SU-DHL-6 (cell line): ENCODE measurements at regions not wholly inside any gene's neighbourhood (a gene's known extent, or its start where the extent isn't known, plus 50 kb on each side); places are given as distances from the start of the nearest gene placed in this dataset.

Experiments used
- H2AFZ ChIP-seq: fragments of 200-600 bp; sonication (generic); 2 replicates; pipeline ENCODE4 v1.6.1; 2014; ENCODE audit warnings: low read depth, mild to moderate bottlenecking, moderate library complexity, mixed read lengths, antibody characterized with exemption, low read length; ENCODE audit not compliant: severe bottlenecking
- H3F3A ChIP-seq: fragments of 200-600 bp; shearing (Covaris generic); 2 replicates; pipeline ENCODE4 v1.6.0; 2016; ENCODE audit warnings: antibody characterized with exemption, mild to moderate bottlenecking; ENCODE audit not compliant: insufficient read depth
- H3K27ac ChIP-seq: fragments of 200-600 bp; sonication (generic); 2 replicates; pipeline ENCODE4 v1.5.1; 2016; ENCODE audit warnings: low read depth, mild to moderate bottlenecking, low read length, moderate library complexity, mixed read lengths
- H3K27me3 ChIP-seq: fragments of 200-600 bp; sonication (generic), shearing (Covaris generic); 2 replicates; pipeline ENCODE4 v1.6.0; 2014; ENCODE audit warnings: mild to moderate bottlenecking, low read length
- H3K36me3 ChIP-seq: fragments of 200-600 bp; sonication (generic); 2 replicates; pipeline ENCODE4 v1.6.1; 2014; ENCODE audit warnings: mild to moderate bottlenecking, low read length, mixed read lengths
- H3K4me2 ChIP-seq: fragments of 300-600, 200-600 bp; shearing (Covaris generic), sonication (generic); 2 replicates; pipeline ENCODE4 v1.6.0; 2014; ENCODE audit warnings: low read length, low read depth, mild to moderate bottlenecking; ENCODE audit not compliant: poor library complexity, severe bottlenecking
- H3K4me3 ChIP-seq: fragments of 200-600 bp; sonication (generic); 2 replicates; pipeline ENCODE4 v1.5.1; 2014; ENCODE audit warnings: antibody characterized with exemption, low read length, mild to moderate bottlenecking, mixed read lengths; ENCODE audit not compliant: insufficient read depth, poor library complexity, severe bottlenecking
- H3K79me2 ChIP-seq: fragments of 200-600 bp; sonication (generic); 2 replicates; pipeline ENCODE4 v1.6.1; 2014; ENCODE audit warnings: mild to moderate bottlenecking, low read length, moderate library complexity; ENCODE audit not compliant: insufficient read depth
- H3K9ac ChIP-seq: fragments of 200-600 bp; sonication (generic); 2 replicates; pipeline ENCODE4 v1.7.0; 2014; ENCODE audit warnings: mild to moderate bottlenecking, low read length
- H3K9me2 ChIP-seq: fragments of 200-600 bp; sonication (generic); replicated peaks from 2 replicates; pipeline ENCODE4 v1.6.1; 2014; ENCODE audit warnings: low read length; ENCODE audit not compliant: insufficient read depth
- H3K9me3 ChIP-seq: fragments of 200-600 bp; sonication (generic); 2 replicates; pipeline ENCODE4 v1.6.1; 2014; ENCODE audit warnings: low read length, mixed read lengths; ENCODE audit not compliant: insufficient read depth
- H4K20me1 ChIP-seq: fragments of 200-600 bp; sonication (generic); 2 replicates; pipeline ENCODE4 v1.6.1; 2014; ENCODE audit warnings: low read depth, mild to moderate bottlenecking, antibody characterized with exemption, low read length, moderate library complexity, mixed read lengths
- EZH2phosphoT487 ChIP-seq: fragments of 200-600 bp; sonication (generic), shearing (Covaris generic); conservative IDR thresholded peaks from 2 replicates; pipeline ENCODE4 v1.6.1; 2018; ENCODE audit warnings: mild to moderate bottlenecking, antibody characterized with exemption, low read length, moderate library complexity, mixed read lengths
- TF ChIP-seq, protein P1 (sequence below): fragments of 200-600 bp; sonication (generic); IDR thresholded peaks from one replicate; pipeline ENCODE4 v1.5.1; 2017; ENCODE audit warnings: antibody characterized with exemption, mild to moderate bottlenecking, low read length, moderate library complexity; ENCODE audit not compliant: insufficient read depth, poor library complexity, severe bottlenecking

DNA sequence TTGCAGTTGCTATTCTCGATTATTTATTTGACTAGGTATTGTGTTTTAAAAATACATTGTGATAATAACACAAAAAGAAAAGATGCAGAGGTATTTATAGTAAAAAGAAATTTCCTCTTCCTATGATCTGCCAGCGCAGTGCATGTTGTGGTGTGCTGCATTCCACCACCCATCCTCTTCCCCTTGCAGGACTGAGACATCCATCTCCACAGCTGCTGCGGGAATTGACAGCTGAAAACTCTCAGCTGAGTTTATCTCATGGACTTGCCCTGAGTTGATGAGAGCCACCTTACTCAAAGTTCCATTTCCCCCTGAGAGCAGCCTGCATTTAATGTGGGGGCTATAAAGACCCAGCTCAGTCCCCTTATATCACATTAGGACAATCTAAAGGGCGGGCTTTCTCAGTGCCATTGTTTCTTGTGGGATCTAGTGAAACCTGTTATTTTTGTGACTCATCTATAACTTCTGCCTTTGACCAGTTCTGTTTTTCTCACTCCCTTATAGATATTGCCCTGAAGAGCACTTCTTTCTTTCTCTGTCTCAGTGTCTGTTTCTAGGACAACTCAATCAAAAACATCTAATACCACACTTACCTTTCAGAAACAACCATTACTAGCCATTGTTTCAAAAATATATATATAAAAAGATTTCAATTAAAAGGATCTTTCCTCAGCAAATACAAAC, 698.5 kb downstream of the NR4A2 start:
- no peaks in the 10 kb centered on the region for H3K9me3 ChIP-seq
- no peak overlapping the region for H3K27ac ChIP-seq
- no peaks in the 10 kb centered on the region for H3K79me2 ChIP-seq
- H3K4me2 ChIP-seq = no peak overlapping the region
- H4K20me1 ChIP-seq = no peaks in the 10 kb centered on the region
- no peaks in the 10 kb centered on the region for H3K36me3 ChIP-seq
- no peak overlapping the region for H3K9ac ChIP-seq
- H2AFZ ChIP-seq = no peak overlapping the region
- 0 out of 2 replicates have a peak, but pooled peaks cover 3% of the 10 kb centered on the region for H3K9me2 ChIP-seq
- no peak overlapping the region for H3K4me3 ChIP-seq
- no peak for TF ChIP-seq EZH2phosphoT487
- TF ChIP-seq, protein P1, sequence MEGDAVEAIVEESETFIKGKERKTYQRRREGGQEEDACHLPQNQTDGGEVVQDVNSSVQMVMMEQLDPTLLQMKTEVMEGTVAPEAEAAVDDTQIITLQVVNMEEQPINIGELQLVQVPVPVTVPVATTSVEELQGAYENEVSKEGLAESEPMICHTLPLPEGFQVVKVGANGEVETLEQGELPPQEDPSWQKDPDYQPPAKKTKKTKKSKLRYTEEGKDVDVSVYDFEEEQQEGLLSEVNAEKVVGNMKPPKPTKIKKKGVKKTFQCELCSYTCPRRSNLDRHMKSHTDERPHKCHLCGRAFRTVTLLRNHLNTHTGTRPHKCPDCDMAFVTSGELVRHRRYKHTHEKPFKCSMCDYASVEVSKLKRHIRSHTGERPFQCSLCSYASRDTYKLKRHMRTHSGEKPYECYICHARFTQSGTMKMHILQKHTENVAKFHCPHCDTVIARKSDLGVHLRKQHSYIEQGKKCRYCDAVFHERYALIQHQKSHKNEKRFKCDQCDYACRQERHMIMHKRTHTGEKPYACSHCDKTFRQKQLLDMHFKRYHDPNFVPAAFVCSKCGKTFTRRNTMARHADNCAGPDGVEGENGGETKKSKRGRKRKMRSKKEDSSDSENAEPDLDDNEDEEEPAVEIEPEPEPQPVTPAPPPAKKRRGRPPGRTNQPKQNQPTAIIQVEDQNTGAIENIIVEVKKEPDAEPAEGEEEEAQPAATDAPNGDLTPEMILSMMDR = no peak
- H3K27me3 ChIP-seq = no peaks in the 10 kb centered on the region
- H3F3A ChIP-seq = no peaks in the 10 kb centered on the region

DNA sequence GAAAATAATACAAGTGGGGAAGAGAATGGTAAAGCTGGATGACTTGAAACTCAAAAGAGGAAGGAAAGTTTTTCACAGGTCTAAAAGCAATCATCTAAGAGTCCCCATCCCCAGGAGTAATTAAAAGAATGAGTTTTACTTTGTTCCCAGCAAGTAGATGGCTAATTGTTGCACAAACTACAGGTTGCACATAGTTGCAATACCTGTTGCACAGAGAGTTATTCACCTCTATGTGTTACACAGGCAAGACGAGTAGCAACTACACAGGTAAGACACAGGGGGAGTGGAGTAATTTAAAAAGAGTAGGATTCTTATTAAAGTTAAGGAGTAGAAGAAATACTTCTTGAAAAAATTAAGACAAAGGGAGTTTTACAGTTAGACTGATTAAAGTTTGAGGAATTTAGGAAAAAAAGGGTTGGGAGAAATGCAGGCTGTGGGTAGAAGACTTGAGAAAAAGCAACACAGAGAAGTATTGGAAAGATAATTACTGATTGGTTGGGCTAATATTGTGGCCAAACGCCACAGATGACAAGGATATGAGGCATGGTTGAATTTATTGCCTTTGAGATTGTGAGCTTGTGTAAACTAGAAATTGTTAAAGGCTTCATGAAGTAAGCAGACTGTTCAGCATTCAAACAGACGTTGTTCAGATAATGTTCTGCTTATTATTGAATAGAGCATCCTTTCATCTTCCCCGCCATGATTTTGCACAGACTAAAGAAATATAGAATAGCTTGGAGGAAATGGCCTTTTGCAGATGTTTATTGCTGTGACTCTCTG, 699.3 kb downstream of the NR4A2 start:
- H3K4me3 ChIP-seq = no peak overlapping the region
- H3F3A ChIP-seq = no peaks in the 10 kb centered on the region
- H3K27ac ChIP-seq = no peak overlapping the region
- no peak overlapping the region for H3K4me2 ChIP-seq
- no peaks in the 10 kb centered on the region for H3K27me3 ChIP-seq
- H2AFZ ChIP-seq = no peak overlapping the region
- no peaks in the 10 kb centered on the region for H3K79me2 ChIP-seq
- H3K9ac ChIP-seq = no peak overlapping the region
- H3K36me3 ChIP-seq = no peaks in the 10 kb centered on the region
- no peaks in the 10 kb centered on the region for H3K9me2 ChIP-seq
- H3K9me3 ChIP-seq = no peaks in the 10 kb centered on the region
- H4K20me1 ChIP-seq = no peaks in the 10 kb centered on the region
- no peak for TF ChIP-seq EZH2phosphoT487
- TF ChIP-seq, protein P1 = no peak

DNA sequence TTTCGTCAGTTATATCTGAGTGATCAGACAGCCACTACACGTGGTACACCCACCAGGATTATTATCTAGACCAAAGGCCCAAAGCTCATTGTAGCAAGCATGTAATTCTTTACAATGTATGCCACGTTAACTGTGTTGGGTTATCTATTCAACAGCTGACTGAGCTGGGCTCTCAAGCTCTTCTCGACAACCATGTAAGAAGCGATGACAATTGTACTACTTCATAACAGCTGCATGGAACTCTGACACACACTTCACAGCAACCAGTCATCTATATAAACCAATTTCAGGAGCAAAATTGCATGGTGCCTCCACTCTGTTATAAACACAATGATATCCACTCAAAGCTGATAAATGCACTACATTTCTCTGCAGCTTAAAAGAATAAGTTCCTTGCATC, 701.8 kb downstream of the NR4A2 start:
- Histone ChIP-seq H3K9me3 (no peaks in the 10 kb centered on the region), H3F3A (no peaks in the 10 kb centered on the region), H3K27me3 (no peaks in the 10 kb centered on the region), H3K27ac (no peak overlapping the region), H3K9me2 (no peaks in the 10 kb centered on the region), H2AFZ (no peak overlapping the region), H3K79me2 (no peaks in the 10 kb centered on the region), H3K36me3 (no peaks in the 10 kb centered on the region), H3K4me2 (no peak overlapping the region), H3K9ac (no peak overlapping the region), H3K4me3 (no peak overlapping the region), H4K20me1 (no peaks in the 10 kb centered on the region)
- TF ChIP-seq, protein P1 = no peak
- TF ChIP-seq EZH2phosphoT487 = no peak
